IMR-90 (cell line): ENCODE measurements at regions not wholly inside any gene's neighbourhood (a gene's known extent, or its start where the extent isn't known, plus 50 kb on each side); places are given as distances from the start of the nearest gene placed in this dataset.

Source experiments
- BHLHE40 ChIP-seq: fragments of 150-350 bp; IDR thresholded peaks from 2 replicates; pipeline ENCODE4 v1.6.1; 2016; ENCODE audit warnings: mild to moderate bottlenecking, low read depth, low read length
- CEBPB ChIP-seq: IDR thresholded peaks from 2 replicates; pipeline ENCODE4 v1.6.1; 2012; ENCODE audit warnings: low read depth, low read length, improper control_type of control experiment
- CTCF ChIP-seq: conservative IDR thresholded peaks from 2 replicates; pipeline ENCODE4 v1.5.1; 2012; ENCODE audit warnings: mild to moderate bottlenecking, low read depth, low read length, improper control_type of control experiment
- FOS ChIP-seq: fragments of 150-350 bp; IDR thresholded peaks from 2 replicates; pipeline ENCODE4 v1.6.1; 2016; ENCODE audit warnings: low read depth, low read length
- MAFK ChIP-seq: IDR thresholded peaks from 2 replicates; pipeline ENCODE4 v1.6.1; 2012; ENCODE audit warnings: low read depth, low read length, improper control_type of control experiment
- POLR2A ChIP-seq: IDR thresholded peaks from 2 replicates; pipeline ENCODE4 v1.6.1; 2012; ENCODE audit warnings: mild to moderate bottlenecking, low read depth, low read length
- RAD21 ChIP-seq: IDR thresholded peaks from 2 replicates; pipeline ENCODE4 v1.6.1; 2012; ENCODE audit warnings: low read length, improper control_type of control experiment
- RCOR1 ChIP-seq: IDR thresholded peaks from 2 replicates; pipeline ENCODE4 v1.6.1; 2012; ENCODE audit warnings: mild to moderate bottlenecking, low read length, improper control_type of control experiment; ENCODE audit not compliant: insufficient replicate concordance

DNA sequence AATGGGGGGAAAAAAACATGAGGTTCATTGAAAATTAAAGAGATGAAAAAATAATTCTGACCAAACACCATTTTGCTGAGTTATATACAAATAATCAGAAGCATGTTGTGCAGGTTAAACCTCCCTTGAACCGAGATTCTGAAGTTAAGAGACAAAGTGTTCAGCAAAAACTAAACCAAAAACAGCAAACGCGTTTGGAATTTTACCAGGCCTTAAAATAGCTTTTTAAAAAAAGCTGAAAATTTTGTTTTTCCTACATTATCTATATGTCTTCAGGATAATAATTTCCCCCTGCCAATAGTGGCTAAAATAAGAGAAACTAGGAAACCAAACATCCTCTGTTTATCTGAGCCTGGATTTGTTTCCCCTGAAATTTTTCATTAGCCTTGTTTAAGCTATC is 191.7 kb upstream of the DAPK1 start:
- no peak for TF ChIP-seq RCOR1
- TF ChIP-seq CTCF: no peak
- no peak for TF ChIP-seq FOS
- no peak for TF ChIP-seq MAFK
- no peak for TF ChIP-seq BHLHE40
- TF ChIP-seq CEBPB: no peak
- no peak for TF ChIP-seq POLR2A
- no peak for TF ChIP-seq RAD21
